K562 (cell line): ENCODE measurements at regions not wholly inside any gene's neighbourhood (a gene's known extent, or its start where the extent isn't known, plus 50 kb on each side); places are given as distances from the start of the nearest gene placed in this dataset.

Experiments
- ATAC-seq: fragments of 200-7000 bp; cut with Tn5 transposase; 3 replicates; pipeline ENCODE4 v1.9.1; 2020; ENCODE audit warnings: moderate library complexity
- BruUV-seq: library from RNA; stranded (reverse); fragments of 400-500 nt; replicated peaks from 2 replicates; lab custom pipeline; 2021; lab: Mats Ljungman, UMichigan
- CTCF ChIA-PET: fragments of 300-600 bp; formaldehyde crosslinking; extraction: SDS; loops from one replicate; lab custom pipeline; 2021; ENCODE audit warnings: low intra/inter-chr PET ratio; lab: Yijun Ruan, JAX
- POLR2A ChIA-PET: fragments of 300-600, 350-650 bp; sonication (Branson Sonifier 250); formaldehyde crosslinking; extraction: SDS; loops from one replicate; lab custom pipeline; 2021; ENCODE audit warnings: antibody characterized with exemption, inconsistent platforms; lab: Yijun Ruan, JAX
- DNase-seq, 4 experiments: peaks; one replicate each; pipeline versions ENCODE4 v3.0.0 to v3.0.0-alpha.2; 2011 to 2018; ENCODE audit warnings: low spot score in 3 of 4, mixed read lengths in 3 of 4; ENCODE audit errors: extremely low read depth in 1 of 4
- FAIRE-seq: peaks from 2 replicates; lab custom pipeline; 2011; peaks lifted over from hg19 to GRCh38; lab: Jason Lieb, UNC
- H2AFZ ChIP-seq: 2 replicates; pipeline ENCODE4 v1.6.0; 2011; ENCODE audit warnings: low read depth, low read length, control low read depth, inconsistent platforms
- H3K27ac ChIP-seq: fragments of 200-600 bp; 3 replicates; pipeline ENCODE4 v1.8.0; 2011; ENCODE audit warnings: low read depth, mild to moderate bottlenecking, control low read depth, inconsistent platforms, low read length, moderate library complexity, mixed read lengths; ENCODE audit errors: extremely low read depth
- H3K27me3 ChIP-seq, 2 experiments: fragments of 300-600 bp in 1 of 2; 2 replicates in 1 of 2; 3 replicates in 1 of 2; pipeline versions ENCODE4 v1.6.0 to v1.8.0; 2011; ENCODE audit warnings: inconsistent platforms in 2 of 2, low read length in 2 of 2, mild to moderate bottlenecking in 1 of 2, mixed read lengths in 1 of 2, moderate library complexity in 1 of 2; ENCODE audit not compliant: control insufficient read depth in 2 of 2, insufficient read depth in 2 of 2
- H3K36me3 ChIP-seq: fragments of 300-600 bp; 3 replicates; pipeline ENCODE4 v1.8.0; 2011; ENCODE audit warnings: mild to moderate bottlenecking, low read length, inconsistent platforms; ENCODE audit not compliant: control insufficient read depth, insufficient read depth
- H3K4me1 ChIP-seq, 2 experiments: fragments of 200-600 bp in 1 of 2; replicated peaks in 1 of 2; 2 replicates in 1 of 2; 3 replicates in 1 of 2; pipeline versions ENCODE4 v1.5.1 to v1.8.0; 2011; ENCODE audit warnings: inconsistent platforms in 2 of 2, low read length in 2 of 2, mild to moderate bottlenecking in 1 of 2, mixed read lengths in 1 of 2, moderate library complexity in 1 of 2; ENCODE audit not compliant: control insufficient read depth in 2 of 2, insufficient read depth in 2 of 2
- H3K4me2 ChIP-seq: 2 replicates; pipeline ENCODE4 v1.6.1; 2011; ENCODE audit warnings: low read length, control low read depth, inconsistent platforms, mixed read lengths; ENCODE audit not compliant: insufficient read depth
- H3K4me3 ChIP-seq: fragments of 200-600 bp; sonication (generic), shearing (Covaris generic); 2 replicates; pipeline ENCODE4 v1.5.1; 2016; ENCODE audit warnings: control low read depth, inconsistent platforms
- H3K79me2 ChIP-seq: fragments of 200-600 bp; 3 replicates; pipeline ENCODE4 v1.8.0; 2011; ENCODE audit warnings: low read length, inconsistent platforms; ENCODE audit not compliant: control insufficient read depth, insufficient read depth
- H3K9ac ChIP-seq, 2 experiments: 2 replicates each; pipeline versions ENCODE4 v1.6.0 to v1.6.1; 2011; ENCODE audit warnings: low read depth in 2 of 2, low read length in 2 of 2, control low read depth in 1 of 2, inconsistent platforms in 1 of 2, mild to moderate bottlenecking in 1 of 2, mixed read lengths in 1 of 2; ENCODE audit not compliant: insufficient read depth in 1 of 2
- H3K9me1 ChIP-seq: one replicate; pipeline ENCODE4 v1.6.0; 2011; ENCODE audit warnings: inconsistent platforms, mild to moderate bottlenecking, low read length, moderate library complexity; ENCODE audit not compliant: control insufficient read depth, insufficient read depth
- H3K9me3 ChIP-seq: replicated peaks from 2 replicates; pipeline ENCODE4 v1.5.1; 2011; ENCODE audit warnings: low read depth, low read length, inconsistent platforms; ENCODE audit not compliant: control insufficient read depth, insufficient read depth
- H4K20me1 ChIP-seq: replicated peaks from 2 replicates; pipeline ENCODE4 v1.6.1; 2011; ENCODE audit warnings: low read length, inconsistent platforms, mixed read lengths; ENCODE audit not compliant: control insufficient read depth, insufficient read depth
- BRD9 ChIP-seq: fragments of 450-650 bp; IDR thresholded peaks from 2 replicates; pipeline ENCODE4 v1.6.1; 2018; ENCODE audit warnings: low read depth; ENCODE audit not compliant: partially characterized antibody
- FOXK2 ChIP-seq, 2 experiments: fragments of 450-650 bp; IDR thresholded peaks in 1 of 2; conservative IDR thresholded peaks in 1 of 2; 2 replicates each; pipeline ENCODE4 v1.6.1; 2016; ENCODE audit warnings: low read depth in 2 of 2, mild to moderate bottlenecking in 1 of 2
- MEIS2 ChIP-seq: fragments of 450-650 bp; IDR thresholded peaks from 2 replicates; pipeline ENCODE4 v1.6.1; 2014; ENCODE audit warnings: mild to moderate bottlenecking; ENCODE audit not compliant: partially characterized antibody
- RBM14 ChIP-seq: fragments of 200-400 bp; formaldehyde crosslinking; IDR thresholded peaks from 2 replicates; pipeline ENCODE4 v1.6.1; 2018; ENCODE audit warnings: low read depth, mild to moderate bottlenecking, low read length, moderate library complexity, borderline replicate concordance; ENCODE audit not compliant: insufficient read depth
- RFX7 ChIP-seq: fragments of 250-450 bp; sonication (Bioruptor Pico); IDR thresholded peaks from 2 replicates; pipeline ENCODE4 v1.5.1; 2021; ENCODE audit warnings: mild to moderate bottlenecking
- SP2 ChIP-seq: IDR thresholded peaks from 2 replicates; pipeline ENCODE4 v1.6.1; 2011; ENCODE audit warnings: mild to moderate bottlenecking, low read depth, low read length, moderate library complexity; ENCODE audit not compliant: poor library complexity, severe bottlenecking; ENCODE audit errors: extremely low read depth
- TRIM24 ChIP-seq, 2 experiments: fragments of 450-650 bp; IDR thresholded peaks; 2 replicates each; pipeline ENCODE4 v1.6.1; 2016
- ZNF41 ChIP-seq: fragments of 250-450 bp; sonication (Bioruptor Pico); conservative IDR thresholded peaks from 2 replicates; pipeline ENCODE4 v1.4.0; 2020; ENCODE audit warnings: mild to moderate bottlenecking
- ZNF551 ChIP-seq: fragments of 250-450 bp; sonication (Bioruptor Pico); IDR thresholded peaks from 2 replicates; pipeline ENCODE4 v1.5.0; 2021; ENCODE audit warnings: mild to moderate bottlenecking, moderate library complexity
- WGBS: fragments of 100-300 bp; shearing (Covaris generic); methylation state at CpG from one replicate; pipeline ENCODE4 v1.1.6; 2016; ENCODE audit warnings: low coverage, mixed read lengths; ENCODE audit not compliant: insufficient coverage; ENCODE audit errors: missing lambda C conversion rate; 5-methylcytosine and 5-hydroxymethylcytosine counted together
- in situ Hi-C: fragments of 300-500 bp; cut with MboI; formaldehyde crosslinking; loops from 4 replicates; pipeline ENCODE4 v1.15.0; 2018; ENCODE audit warnings: inconsistent platforms, mixed read lengths
- intact Hi-C: fragments of 100-400 bp; cut with micrococcal nuclease; formaldehyde crosslinking; loops from 2 replicates; pipeline ENCODE4 v1.14.2; 2022
- TF ChIP-seq, protein P1 (sequence below): fragments of 450-650 bp; IDR thresholded peaks from 2 replicates; pipeline ENCODE4 v1.6.1; 2016; ENCODE audit warnings: mild to moderate bottlenecking, moderate library complexity
- TF ChIP-seq, protein P2 (sequence below): fragments of 450-650 bp; IDR thresholded peaks from 2 replicates; pipeline ENCODE4 v1.6.1; 2016; ENCODE audit warnings: borderline replicate concordance

DNA sequence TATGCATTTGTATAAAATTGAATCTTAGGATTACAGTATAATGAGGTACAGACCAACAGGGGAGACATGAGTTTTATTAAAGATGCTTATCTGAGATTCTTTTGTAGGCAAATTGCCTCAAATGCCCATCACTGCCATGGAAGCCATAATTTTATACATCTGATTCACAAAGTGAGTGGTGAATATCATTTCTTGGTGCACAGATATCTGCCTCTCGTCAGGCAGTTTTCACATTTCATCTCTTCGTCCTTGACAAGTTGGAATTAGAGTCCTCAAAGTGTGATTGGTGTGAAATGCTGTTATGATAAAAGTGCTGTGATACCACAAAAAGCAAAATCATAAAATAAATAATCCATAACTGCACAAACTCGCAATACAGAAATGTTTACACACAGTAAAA lies 1602.8 kb upstream of the DDX18 start:
- no peak for DNase-seq
- TF ChIP-seq RBM14 (no peak), ZNF41 (CRISPR knock-in tag) (no peak), BRD9 (no peak), SP2 (no peak), FOXK2 (conservative IDR thresholded peaks at IDR 0.05 in 1 of 2, IDR thresholded peaks at IDR 0.05 in 1 of 2; ENCODE audit: low read depth in 2 of 2) (no peak), TRIM24 (IDR thresholded peaks at IDR 0.05) (no peak), RFX7 (CRISPR knock-in tag) (no peak), ZNF551 (CRISPR knock-in tag) (no peak), MEIS2 (no peak)
- TF ChIP-seq, protein P1, sequence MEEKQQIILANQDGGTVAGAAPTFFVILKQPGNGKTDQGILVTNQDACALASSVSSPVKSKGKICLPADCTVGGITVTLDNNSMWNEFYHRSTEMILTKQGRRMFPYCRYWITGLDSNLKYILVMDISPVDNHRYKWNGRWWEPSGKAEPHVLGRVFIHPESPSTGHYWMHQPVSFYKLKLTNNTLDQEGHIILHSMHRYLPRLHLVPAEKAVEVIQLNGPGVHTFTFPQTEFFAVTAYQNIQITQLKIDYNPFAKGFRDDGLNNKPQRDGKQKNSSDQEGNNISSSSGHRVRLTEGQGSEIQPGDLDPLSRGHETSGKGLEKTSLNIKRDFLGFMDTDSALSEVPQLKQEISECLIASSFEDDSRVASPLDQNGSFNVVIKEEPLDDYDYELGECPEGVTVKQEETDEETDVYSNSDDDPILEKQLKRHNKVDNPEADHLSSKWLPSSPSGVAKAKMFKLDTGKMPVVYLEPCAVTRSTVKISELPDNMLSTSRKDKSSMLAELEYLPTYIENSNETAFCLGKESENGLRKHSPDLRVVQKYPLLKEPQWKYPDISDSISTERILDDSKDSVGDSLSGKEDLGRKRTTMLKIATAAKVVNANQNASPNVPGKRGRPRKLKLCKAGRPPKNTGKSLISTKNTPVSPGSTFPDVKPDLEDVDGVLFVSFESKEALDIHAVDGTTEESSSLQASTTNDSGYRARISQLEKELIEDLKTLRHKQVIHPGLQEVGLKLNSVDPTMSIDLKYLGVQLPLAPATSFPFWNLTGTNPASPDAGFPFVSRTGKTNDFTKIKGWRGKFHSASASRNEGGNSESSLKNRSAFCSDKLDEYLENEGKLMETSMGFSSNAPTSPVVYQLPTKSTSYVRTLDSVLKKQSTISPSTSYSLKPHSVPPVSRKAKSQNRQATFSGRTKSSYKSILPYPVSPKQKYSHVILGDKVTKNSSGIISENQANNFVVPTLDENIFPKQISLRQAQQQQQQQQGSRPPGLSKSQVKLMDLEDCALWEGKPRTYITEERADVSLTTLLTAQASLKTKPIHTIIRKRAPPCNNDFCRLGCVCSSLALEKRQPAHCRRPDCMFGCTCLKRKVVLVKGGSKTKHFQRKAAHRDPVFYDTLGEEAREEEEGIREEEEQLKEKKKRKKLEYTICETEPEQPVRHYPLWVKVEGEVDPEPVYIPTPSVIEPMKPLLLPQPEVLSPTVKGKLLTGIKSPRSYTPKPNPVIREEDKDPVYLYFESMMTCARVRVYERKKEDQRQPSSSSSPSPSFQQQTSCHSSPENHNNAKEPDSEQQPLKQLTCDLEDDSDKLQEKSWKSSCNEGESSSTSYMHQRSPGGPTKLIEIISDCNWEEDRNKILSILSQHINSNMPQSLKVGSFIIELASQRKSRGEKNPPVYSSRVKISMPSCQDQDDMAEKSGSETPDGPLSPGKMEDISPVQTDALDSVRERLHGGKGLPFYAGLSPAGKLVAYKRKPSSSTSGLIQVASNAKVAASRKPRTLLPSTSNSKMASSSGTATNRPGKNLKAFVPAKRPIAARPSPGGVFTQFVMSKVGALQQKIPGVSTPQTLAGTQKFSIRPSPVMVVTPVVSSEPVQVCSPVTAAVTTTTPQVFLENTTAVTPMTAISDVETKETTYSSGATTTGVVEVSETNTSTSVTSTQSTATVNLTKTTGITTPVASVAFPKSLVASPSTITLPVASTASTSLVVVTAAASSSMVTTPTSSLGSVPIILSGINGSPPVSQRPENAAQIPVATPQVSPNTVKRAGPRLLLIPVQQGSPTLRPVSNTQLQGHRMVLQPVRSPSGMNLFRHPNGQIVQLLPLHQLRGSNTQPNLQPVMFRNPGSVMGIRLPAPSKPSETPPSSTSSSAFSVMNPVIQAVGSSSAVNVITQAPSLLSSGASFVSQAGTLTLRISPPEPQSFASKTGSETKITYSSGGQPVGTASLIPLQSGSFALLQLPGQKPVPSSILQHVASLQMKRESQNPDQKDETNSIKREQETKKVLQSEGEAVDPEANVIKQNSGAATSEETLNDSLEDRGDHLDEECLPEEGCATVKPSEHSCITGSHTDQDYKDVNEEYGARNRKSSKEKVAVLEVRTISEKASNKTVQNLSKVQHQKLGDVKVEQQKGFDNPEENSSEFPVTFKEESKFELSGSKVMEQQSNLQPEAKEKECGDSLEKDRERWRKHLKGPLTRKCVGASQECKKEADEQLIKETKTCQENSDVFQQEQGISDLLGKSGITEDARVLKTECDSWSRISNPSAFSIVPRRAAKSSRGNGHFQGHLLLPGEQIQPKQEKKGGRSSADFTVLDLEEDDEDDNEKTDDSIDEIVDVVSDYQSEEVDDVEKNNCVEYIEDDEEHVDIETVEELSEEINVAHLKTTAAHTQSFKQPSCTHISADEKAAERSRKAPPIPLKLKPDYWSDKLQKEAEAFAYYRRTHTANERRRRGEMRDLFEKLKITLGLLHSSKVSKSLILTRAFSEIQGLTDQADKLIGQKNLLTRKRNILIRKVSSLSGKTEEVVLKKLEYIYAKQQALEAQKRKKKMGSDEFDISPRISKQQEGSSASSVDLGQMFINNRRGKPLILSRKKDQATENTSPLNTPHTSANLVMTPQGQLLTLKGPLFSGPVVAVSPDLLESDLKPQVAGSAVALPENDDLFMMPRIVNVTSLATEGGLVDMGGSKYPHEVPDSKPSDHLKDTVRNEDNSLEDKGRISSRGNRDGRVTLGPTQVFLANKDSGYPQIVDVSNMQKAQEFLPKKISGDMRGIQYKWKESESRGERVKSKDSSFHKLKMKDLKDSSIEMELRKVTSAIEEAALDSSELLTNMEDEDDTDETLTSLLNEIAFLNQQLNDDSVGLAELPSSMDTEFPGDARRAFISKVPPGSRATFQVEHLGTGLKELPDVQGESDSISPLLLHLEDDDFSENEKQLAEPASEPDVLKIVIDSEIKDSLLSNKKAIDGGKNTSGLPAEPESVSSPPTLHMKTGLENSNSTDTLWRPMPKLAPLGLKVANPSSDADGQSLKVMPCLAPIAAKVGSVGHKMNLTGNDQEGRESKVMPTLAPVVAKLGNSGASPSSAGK: no peak
- TF ChIP-seq, protein P2, sequence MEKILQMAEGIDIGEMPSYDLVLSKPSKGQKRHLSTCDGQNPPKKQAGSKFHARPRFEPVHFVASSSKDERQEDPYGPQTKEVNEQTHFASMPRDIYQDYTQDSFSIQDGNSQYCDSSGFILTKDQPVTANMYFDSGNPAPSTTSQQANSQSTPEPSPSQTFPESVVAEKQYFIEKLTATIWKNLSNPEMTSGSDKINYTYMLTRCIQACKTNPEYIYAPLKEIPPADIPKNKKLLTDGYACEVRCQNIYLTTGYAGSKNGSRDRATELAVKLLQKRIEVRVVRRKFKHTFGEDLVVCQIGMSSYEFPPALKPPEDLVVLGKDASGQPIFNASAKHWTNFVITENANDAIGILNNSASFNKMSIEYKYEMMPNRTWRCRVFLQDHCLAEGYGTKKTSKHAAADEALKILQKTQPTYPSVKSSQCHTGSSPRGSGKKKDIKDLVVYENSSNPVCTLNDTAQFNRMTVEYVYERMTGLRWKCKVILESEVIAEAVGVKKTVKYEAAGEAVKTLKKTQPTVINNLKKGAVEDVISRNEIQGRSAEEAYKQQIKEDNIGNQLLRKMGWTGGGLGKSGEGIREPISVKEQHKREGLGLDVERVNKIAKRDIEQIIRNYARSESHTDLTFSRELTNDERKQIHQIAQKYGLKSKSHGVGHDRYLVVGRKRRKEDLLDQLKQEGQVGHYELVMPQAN: no peak

More for the DNA sequence above, 1602.8 kb upstream of the DDX18 start:
- Histone ChIP-seq H3K79me2 (no peaks in the 10 kb centered on the region), H3K9ac (no peak overlapping the region), H3K4me3 (no peak overlapping the region), H3K9me1 (no peaks in the 10 kb centered on the region), H4K20me1 (no peaks in the 10 kb centered on the region), H3K4me2 (no peak overlapping the region), H3K9me3 (no peaks in the 10 kb centered on the region), H2AFZ (no peak overlapping the region), H3K27me3 (no peaks in the 10 kb centered on the region), H3K4me1 (no peaks in the 10 kb centered on the region), H3K36me3 (no peaks in the 10 kb centered on the region), H3K27ac (no peak overlapping the region)
- intact Hi-C loops: no loop called here
- CTCF ChIA-PET: no interaction called here
- POLR2A ChIA-PET: no interaction called here
- BruUV-seq: no TSS peak
- in situ Hi-C loops: no loop called here
- ATAC-seq (no peak), FAIRE-seq (no peak)
- 0% methylated on average over 3 of the region's 3 CpGs for WGBS
